Type B pancreatic cell (in vitro differentiated cells): ENCODE measurements at regions not wholly inside any gene's neighbourhood (a gene's known extent, or its start where the extent isn't known, plus 50 kb on each side); places are given as distances from the start of the nearest gene placed in this dataset.

ENCODE experiments used
- DNase-seq: peaks from one replicate; pipeline ENCODE4 v3.0.0; 2021; ENCODE audit warnings: mixed read lengths; ENCODE audit not compliant: unreplicated experiment; ENCODE audit errors: extremely low spot score
- H3K27ac Mint-ChIP-seq: 2 replicates; pipeline ENCODE4 v1.8.0; 2021; ENCODE audit warnings: mild to moderate bottlenecking, mixed read lengths
- H3K27me3 Mint-ChIP-seq: 2 replicates; pipeline ENCODE4 v1.8.0; 2021; ENCODE audit warnings: mixed read lengths
- H3K36me3 Mint-ChIP-seq: 2 replicates; pipeline ENCODE4 v1.8.0; 2021; ENCODE audit warnings: mixed read lengths
- H3K4me1 Mint-ChIP-seq: one replicate; pipeline ENCODE4 v1.8.0; 2021; ENCODE audit warnings: mixed read lengths; ENCODE audit not compliant: unreplicated experiment
- H3K4me3 Mint-ChIP-seq: 2 replicates; pipeline ENCODE4 v1.8.0; 2021; ENCODE audit warnings: mild to moderate bottlenecking, mixed read lengths
- H3K9me3 Mint-ChIP-seq: 2 replicates; pipeline ENCODE4 v1.8.0; 2021; ENCODE audit warnings: mixed read lengths
- CTCF ChIP-seq: fragments of 200-600 bp; sonication (generic); conservative IDR thresholded peaks from 2 replicates; pipeline ENCODE4 v1.5.0; 2021; ENCODE audit warnings: antibody characterized with exemption, mild to moderate bottlenecking

DNA sequence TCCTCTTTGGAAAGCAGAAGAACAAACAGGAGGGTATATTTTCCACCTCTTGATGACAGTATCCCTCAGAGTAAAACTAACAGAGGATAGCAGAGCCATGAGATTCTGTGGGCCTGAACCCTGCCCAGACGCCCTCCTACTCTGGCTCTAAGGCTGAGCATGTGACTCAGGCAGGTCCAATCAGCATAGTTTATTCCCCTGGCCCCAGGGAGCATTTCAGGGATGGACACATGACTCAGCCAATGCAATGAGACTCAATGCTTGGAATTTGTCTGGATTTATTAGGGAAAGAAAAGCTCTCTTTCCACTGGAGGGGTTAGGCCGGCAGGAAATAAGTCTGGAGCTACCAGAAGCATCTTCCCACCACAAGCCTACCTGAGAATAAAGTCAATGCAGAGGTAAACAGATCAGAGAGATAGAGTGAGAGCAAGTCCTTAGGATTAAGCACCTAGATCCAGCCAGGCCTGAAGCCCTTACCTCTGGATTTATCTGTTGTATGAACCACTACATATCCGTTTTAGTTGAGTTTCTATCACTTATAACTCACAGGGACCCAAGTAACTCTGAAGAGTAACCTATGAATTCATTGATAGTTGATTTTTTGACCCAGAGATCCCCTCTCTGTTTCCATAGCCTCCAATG is 68.2 kb upstream of the EYA2 start:
- Mint-ChIP-seq H3K9me3 (peaks cover 5% of the 10 kb centered on the region), H3K4me3 (no peak overlapping the region), H3K27me3 (peaks cover 3% of the 10 kb centered on the region), H3K4me1 (peaks cover 7% of the 10 kb centered on the region), H3K36me3 (no peaks in the 10 kb centered on the region), H3K27ac (no peak overlapping the region)
- DNase-seq: no peak
- no peak for TF ChIP-seq CTCF

DNA sequence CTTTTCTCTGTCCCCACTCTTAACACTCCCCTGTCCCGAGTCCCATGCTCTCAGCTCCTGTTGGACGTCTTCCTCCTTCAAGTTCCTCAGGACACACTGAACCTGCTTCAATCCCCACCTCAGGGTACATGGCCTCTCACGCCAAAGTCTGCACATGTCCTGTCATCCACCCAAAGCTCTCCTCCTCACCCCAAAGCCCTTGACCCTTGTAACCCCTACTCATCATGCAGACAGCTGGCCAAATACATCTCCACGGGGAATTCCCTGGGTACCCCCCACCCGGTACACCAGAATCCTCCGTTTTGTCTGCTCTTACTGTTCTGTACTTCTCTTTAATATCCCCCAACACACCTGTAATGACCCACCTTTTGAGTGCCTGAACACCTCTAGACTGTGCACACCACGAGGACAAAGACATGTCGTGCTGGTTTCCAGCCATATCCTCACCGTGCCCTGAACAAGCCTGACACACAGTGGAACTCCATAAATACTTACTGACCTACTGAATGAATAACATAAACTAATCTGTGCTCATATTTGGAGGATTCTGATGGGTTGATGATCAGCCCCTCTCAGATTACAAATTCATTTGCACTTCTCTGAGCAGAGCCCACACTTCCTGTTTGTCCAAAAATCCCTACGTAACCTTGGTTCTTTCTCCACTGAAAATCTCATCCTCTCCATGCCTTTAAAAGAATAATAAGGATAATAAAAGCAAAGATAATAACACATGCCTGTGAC is 66.8 kb upstream of the EYA2 start:
- no peaks in the 10 kb centered on the region for H3K36me3 Mint-ChIP-seq
- H3K27me3 Mint-ChIP-seq: peaks cover 3% of the 10 kb centered on the region
- peaks cover 7% of the 10 kb centered on the region for H3K4me1 Mint-ChIP-seq
- no peak overlapping the region for H3K27ac Mint-ChIP-seq
- no peak for TF ChIP-seq CTCF
- DNase-seq: no peak
- peaks cover 5% of the 10 kb centered on the region for H3K9me3 Mint-ChIP-seq
- no peak overlapping the region for H3K4me3 Mint-ChIP-seq

DNA sequence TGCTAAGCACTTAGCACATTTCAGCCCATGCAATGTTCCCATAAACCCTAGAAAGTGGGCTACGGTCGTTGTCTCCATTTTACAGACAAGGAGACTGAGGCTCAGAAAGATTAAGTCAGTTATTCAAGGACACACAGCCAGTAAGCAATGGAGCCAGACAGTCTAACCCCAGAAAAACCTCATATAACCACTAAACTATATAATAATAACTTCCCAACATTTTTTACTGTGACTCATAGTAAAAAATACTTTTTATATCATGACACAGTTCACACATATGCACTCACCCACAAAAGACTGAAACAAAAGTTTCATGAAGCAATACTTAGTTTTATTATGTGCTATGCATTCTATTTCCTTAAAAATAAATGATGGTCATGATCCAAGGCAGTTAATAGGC is 66.2 kb upstream of the EYA2 start:
- TF ChIP-seq CTCF: no peak
- Mint-ChIP-seq H3K27me3 (peaks cover 3% of the 10 kb centered on the region), H3K36me3 (no peaks in the 10 kb centered on the region), H3K27ac (no peak overlapping the region), H3K4me1 (peaks cover 7% of the 10 kb centered on the region), H3K4me3 (no peak overlapping the region), H3K9me3 (peaks cover 5% of the 10 kb centered on the region)
- no peak for DNase-seq

DNA sequence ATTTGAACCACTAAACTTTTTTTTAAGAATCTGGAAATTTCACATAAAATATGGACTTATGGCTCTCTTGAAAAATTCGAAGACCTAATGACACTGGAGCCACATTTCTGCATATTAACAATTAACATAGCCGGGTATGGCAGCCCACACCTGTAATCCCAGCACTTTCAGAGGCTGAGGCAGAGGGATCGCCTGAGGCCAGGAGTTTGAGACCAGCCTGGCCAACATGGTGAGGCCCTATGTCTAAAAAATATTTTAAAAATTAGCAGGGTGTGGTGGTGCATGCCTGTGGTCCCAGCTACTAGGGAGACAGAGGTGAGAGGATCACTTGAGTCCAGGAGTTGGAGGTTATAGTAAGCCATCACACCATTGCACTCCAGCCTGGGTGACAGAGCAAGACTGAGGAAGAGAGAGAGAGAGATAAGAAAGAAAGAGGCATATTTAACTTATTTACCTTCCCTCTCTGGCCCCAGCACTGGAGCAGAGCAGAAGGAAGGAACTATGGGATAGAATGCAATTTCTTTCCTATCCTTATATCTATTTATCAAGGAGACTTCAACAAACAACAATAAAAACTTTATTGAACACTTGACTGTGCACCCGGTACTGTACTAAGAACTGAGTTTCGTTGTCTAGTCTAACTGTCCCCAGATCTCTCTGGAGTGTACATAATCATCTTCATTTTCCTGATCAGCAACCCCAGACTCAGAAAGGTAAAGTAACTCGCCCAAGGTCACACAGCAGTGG is 63.6 kb upstream of the EYA2 start:
- Mint-ChIP-seq H3K27ac (no peak overlapping the region), H3K27me3 (peaks cover 3% of the 10 kb centered on the region), H3K4me1 (peaks cover 7% of the 10 kb centered on the region)

DNA sequence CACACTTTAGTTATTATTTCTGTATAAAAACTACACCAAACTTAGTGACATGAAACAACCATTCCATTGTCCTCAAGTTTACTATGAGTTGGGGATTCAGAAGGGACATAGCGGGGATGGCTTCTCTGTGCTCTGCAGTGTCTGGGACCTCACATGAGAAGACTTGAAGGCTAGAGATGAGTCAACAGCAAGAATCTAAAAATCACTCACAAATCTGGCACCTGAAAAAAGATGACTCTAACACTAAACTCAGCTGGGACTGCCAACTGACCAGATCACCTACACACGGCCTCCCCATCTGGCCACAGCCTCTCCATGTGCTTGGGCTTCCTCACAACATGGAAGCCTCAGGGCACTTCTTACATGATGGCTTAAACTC is 63.0 kb upstream of the EYA2 start:
- no peak overlapping the region for H3K27ac Mint-ChIP-seq
- peak; percentile 32 for DNase-seq
- peaks cover 3% of the 10 kb centered on the region for H3K27me3 Mint-ChIP-seq
- H3K4me3 Mint-ChIP-seq: no peak overlapping the region
- H3K4me1 Mint-ChIP-seq: peaks cover 9% of the 10 kb centered on the region
- TF ChIP-seq CTCF: no peak
- H3K9me3 Mint-ChIP-seq: no peaks in the 10 kb centered on the region
- H3K36me3 Mint-ChIP-seq: no peaks in the 10 kb centered on the region

More for the DNA sequence above, 63.6 kb upstream of the EYA2 start:
- H3K4me3 Mint-ChIP-seq: no peak overlapping the region
- no peaks in the 10 kb centered on the region for H3K9me3 Mint-ChIP-seq
- DNase-seq: no peak
- H3K36me3 Mint-ChIP-seq: no peaks in the 10 kb centered on the region
- TF ChIP-seq CTCF: no peak
